Thoracic aorta (tissue), 2 donors: ENCODE measurements at regions not wholly inside any gene's neighbourhood (a gene's known extent, or its start where the extent isn't known, plus 50 kb on each side); places are given as distances from the start of the nearest gene placed in this dataset.

Experiments
- ATAC-seq: fragments of 150-250 bp; one replicate; pipeline ENCODE4 v1.8.0; 2017; ENCODE audit warnings: low read depth; ENCODE audit not compliant: insufficient number of reproducible peaks, low FRiP score
- DNase-seq: peaks from one replicate; pipeline ENCODE4 v3.0.0-alpha.2; 2020; ENCODE audit warnings: low spot score
- H3K27ac ChIP-seq, 2 donors: fragments of 200-600 bp; sonication (generic); 1 replicate in 1 of 2; 2 replicates in 1 of 2; pipeline ENCODE4 v1.5.1; 2016; ENCODE audit warnings: mild to moderate bottlenecking in 2 of 2, moderate library complexity in 2 of 2
- H3K27me3 ChIP-seq: fragments of 200-600 bp; sonication (generic); replicated peaks from 2 replicates; pipeline ENCODE4 v1.6.0; 2016; ENCODE audit warnings: mild to moderate bottlenecking; ENCODE audit not compliant: insufficient read depth
- H3K36me3 ChIP-seq: fragments of 200-600 bp; sonication (generic); one replicate; pipeline ENCODE4 v1.5.1; 2016
- H3K4me1 ChIP-seq, 2 donors: fragments of 200-600 bp; sonication (generic); 1 replicate in 1 of 2; 2 replicates in 1 of 2; pipeline versions ENCODE4 v1.5.1 to v1.6.0; 2016; ENCODE audit warnings: low read depth in 2 of 2, mild to moderate bottlenecking in 1 of 2; ENCODE audit not compliant: control insufficient read depth in 1 of 2
- H3K4me3 ChIP-seq: fragments of 200-600 bp; sonication (generic); 2 replicates; pipeline ENCODE4 v1.5.1; 2016; ENCODE audit warnings: mild to moderate bottlenecking
- H3K9me3 ChIP-seq: fragments of 200-600 bp; sonication (generic); 2 replicates; pipeline ENCODE4 v1.5.1; 2016
- CTCF ChIP-seq: fragments of 200-600 bp; sonication (generic); IDR thresholded peaks from one replicate; pipeline ENCODE4 v1.5.1; 2019; ENCODE audit warnings: antibody characterized with exemption

DNA sequence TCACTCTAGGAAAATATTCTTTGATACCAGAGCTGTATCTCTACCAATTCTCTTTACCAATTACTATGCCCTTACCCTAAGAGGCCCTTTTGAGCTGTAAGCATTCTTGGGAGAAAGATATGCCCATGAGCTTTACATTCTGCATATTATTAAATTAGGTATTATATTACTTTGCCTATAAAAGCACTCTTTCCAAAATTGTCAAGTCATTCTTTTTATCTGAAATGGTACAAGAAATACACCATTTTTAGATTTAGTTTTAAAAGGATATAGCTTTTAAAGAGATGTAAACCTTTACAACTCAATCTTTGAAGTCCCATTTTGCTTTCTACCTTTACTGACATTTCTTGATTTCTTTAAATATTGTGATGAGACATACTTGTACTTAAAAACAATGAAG lies 343.5 kb downstream of the C12orf50 start:
- Histone ChIP-seq H3K27ac (no peak overlapping the region), H3K4me1 (peaks cover 11 to 14% of the 10 kb centered on the region in 2 donors), H3K4me3 (no peak overlapping the region), H3K27me3 (no peaks in the 10 kb centered on the region), H3K36me3 (no peaks in the 10 kb centered on the region), H3K9me3 (no peaks in the 10 kb centered on the region)
- DNase-seq (no peak), ATAC-seq (no peak)
- TF ChIP-seq CTCF = no peak

- H3K4me3 ChIP-seq = no peak overlapping the region
- no peak overlapping the region for H3K27ac ChIP-seq
- no peaks in the 10 kb centered on the region for H3K4me1 ChIP-seq
- H3K36me3 ChIP-seq = no peaks in the 10 kb centered on the region
- ATAC-seq (no peak), DNase-seq (no peak)
- H3K27me3 ChIP-seq = no peaks in the 10 kb centered on the region
- no peak for TF ChIP-seq CTCF
- H3K9me3 ChIP-seq = no peaks in the 10 kb centered on the region
Measured at GRCh38 chr12:87679251-87679650, 349.9 kb downstream of the C12orf50 start.

- H3K9me3 ChIP-seq = no peaks in the 10 kb centered on the region
- no peak overlapping the region for H3K27ac ChIP-seq
- no peaks in the 10 kb centered on the region for H3K27me3 ChIP-seq
- no peak overlapping the region for H3K4me3 ChIP-seq
- no peaks in the 10 kb centered on the region for H3K4me1 ChIP-seq
- H3K36me3 ChIP-seq = no peaks in the 10 kb centered on the region
- no peak for DNase-seq
- no peak for ATAC-seq
- TF ChIP-seq CTCF = no peak
Measured at GRCh38 chr12:87678453-87678852, 350.7 kb downstream of the C12orf50 start.

DNA sequence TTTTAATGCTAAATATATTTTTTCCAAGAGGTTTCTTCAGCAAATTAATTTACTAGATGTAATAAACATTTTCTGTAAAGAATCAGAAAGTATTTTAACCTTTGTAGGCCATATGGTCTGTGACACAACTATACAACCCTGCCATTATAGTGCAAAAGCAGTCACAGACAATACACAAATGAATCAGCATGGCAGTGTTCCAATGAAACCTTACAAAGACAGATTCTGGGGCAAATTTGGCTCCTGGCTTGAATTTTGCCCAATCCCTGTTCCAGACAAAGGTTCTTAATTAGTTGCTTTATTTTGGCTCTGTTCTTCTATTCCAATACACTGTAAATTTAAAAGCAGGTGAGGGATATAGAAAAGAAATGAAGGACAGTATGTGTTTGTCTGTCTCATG lies 352.5 kb downstream of the C12orf50 start:
- Histone ChIP-seq H3K36me3 (no peaks in the 10 kb centered on the region), H3K4me3 (no peak overlapping the region), H3K9me3 (no peaks in the 10 kb centered on the region), H3K27ac (no peak overlapping the region), H3K4me1 (no peaks in the 10 kb centered on the region), H3K27me3 (no peaks in the 10 kb centered on the region)
- no peak for TF ChIP-seq CTCF
- ATAC-seq = no peak
- no peak for DNase-seq

DNA sequence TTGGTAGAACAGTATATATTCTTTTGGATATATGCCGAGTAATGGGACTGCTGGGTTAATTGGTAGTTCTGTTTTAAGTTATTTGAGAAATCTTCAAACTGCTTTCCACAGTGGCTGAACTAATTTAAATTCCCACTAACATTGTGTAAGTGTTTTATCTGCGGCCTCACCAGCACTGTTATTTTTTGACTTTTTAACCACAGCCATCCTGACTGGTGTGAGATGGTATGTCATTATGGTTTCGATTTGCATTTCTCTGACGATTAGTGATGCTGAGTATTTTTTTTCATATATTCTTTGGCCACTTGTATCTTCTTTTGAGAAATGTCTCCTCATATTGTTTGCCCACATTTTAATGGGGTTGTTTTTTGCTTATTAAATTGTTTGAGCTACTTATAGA lies 357.4 kb downstream of the C12orf50 start:
- H3K36me3 ChIP-seq = no peaks in the 10 kb centered on the region
- no peaks in the 10 kb centered on the region for H3K4me1 ChIP-seq
- no peaks in the 10 kb centered on the region for H3K9me3 ChIP-seq
- no peak overlapping the region for H3K27ac ChIP-seq
- TF ChIP-seq CTCF = no peak
- H3K27me3 ChIP-seq = no peaks in the 10 kb centered on the region
- no peak for DNase-seq
- H3K4me3 ChIP-seq = no peak overlapping the region
- no peak for ATAC-seq
